Activated CD4-positive, alpha-beta T cell treated with anti-CD3 and anti-CD28 coated beads for 4 hours (primary cell): ENCODE measurements at regions not wholly inside any gene's neighbourhood (a gene's known extent, or its start where the extent isn't known, plus 50 kb on each side); places are given as distances from the start of the nearest gene placed in this dataset.

Experiments
- DNase-seq, 2 donors: peaks; one replicate each; pipeline ENCODE4 v3.0.0-alpha.2; 2020

DNA sequence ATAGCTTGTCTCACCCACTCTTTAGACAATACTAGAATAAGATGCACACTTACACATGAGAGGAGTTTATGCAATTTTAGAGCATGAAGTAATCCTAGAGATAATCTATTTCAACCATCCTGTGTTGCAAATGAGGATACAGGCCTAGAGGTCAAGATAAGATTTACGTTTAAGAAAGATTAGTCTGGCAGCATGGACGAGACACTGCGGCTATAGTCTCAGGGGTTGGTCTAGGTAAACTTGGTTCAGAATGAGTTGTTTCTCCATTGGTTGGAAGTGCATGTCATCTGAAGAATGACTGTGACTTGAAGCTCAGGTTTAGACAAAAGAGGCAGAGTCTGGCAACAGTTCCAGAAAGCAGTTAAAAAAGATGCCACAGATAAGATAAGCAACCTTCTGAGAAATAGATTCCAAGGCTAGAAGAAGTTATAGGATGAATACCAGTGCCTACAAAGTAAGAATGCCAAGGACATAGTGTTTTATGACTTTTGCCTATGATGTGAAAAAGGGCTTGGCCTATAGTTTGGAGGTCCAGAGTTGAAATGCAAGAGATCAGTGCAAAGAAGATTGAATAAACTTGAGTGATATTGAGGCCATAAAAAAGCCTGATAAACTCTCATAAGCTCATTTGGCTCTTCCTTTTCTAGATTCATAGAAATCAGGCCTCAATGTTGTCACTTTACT lies 631.0 kb downstream of the SQOR start:
- no peak for DNase-seq

DNA sequence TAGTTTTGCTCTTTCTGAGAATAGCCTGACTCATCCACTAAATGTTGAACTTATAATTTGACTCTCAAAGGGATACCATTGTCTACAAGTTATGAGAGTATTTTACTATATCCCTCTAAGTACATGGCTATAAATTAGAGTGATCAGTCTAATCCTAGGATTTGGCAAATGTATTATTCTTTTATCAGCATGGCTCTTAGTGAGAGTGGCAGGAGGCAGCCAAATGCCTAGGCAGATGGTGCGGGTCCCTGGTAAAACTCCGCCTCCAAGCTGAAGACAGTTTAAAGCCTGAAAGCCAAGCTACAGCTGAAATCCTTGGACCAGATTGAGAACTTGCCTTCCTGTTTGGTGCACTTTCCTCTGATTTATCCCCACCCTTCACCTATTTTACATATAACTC lies 631.8 kb downstream of the SQOR start:
- no peak for DNase-seq

DNA sequence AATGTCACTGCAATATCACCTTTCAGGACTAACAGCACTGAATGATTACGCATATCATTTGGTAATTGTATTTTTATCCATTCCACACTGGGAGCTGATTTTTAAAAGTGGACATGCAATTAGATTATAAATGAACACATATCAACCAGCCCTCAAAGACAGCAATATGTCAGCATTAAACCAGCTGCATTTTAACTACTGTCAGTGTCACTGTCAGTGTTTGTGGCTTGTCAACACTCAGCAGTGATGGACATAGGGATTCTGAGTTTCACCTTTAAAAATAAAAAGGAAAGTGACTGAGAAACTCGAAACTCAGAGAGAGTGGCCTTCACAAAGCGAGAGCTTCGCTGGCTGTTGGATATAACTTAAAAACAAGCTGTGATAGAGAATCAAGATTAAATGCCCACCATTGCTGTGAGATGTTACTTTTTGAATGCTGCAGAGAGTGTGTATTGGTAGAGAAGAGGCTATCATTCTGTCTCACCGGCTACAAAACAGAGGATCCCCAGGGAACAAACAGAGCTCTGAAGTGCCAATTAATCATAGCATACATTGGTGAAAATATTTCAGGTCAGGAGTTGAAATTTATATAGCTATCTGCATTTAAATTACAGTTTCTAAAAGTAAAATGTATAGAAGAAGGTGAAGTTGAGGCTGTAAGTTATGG lies 635.8 kb downstream of the SQOR start:
- DNase-seq = no peak

DNA sequence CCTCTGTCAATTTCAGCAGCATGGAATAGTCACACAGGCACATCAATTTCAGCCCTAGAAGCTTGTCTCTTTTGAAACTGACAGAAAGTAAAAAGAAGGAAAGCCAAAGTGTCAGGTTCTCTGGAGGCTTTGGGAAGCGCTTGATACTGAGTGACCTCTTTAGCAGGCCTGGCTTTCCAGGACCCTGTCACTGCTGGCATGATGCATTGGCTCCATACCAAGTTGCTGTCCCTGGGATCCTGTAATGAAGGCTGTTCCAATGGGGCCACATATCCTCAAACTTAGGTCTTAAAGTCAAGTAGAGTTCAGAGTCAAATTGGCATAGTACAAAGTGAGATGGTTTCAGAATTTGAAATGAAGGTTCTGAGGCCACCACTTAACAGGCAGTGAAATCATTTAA lies 640.9 kb downstream of the SQOR start:
- DNase-seq = no peak

DNA sequence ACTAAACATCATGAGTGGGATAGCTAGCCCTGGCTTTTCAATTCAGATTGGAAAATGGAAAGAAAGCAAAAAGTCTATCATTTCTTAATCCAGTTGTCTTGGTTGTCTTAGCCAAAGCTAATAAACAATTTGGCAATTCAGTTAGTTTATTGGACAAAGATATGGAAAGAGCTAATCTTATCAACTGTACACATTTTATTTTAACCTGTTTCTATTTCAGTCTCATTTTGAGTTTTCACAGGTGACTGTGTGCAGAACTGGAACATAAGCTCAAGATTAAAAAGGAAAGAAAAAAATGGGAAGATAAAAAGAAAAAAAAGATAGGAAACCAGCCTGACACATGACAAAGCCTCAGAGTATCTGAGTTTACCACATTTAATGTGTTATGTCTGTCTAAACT lies 642.6 kb downstream of the SQOR start:
- no peak for DNase-seq

DNA sequence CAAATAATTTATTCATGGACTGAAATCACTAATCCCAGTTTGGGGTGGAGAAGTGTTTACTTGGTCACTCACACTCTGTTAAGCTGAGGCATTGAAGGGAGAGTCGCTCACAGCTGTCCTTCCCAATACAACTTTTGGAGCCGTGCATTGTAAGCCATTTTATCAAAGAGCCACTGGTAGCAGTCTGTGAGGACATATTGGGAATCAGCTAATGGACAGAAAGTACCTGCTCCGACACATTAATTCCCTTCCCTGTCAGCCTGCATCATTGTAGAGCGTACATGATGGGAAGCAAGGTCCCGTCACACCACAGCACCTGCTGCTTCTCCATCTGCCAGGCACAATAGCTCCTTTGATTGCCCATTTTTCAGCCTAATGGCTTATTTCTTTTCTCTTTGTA lies 643.2 kb downstream of the SQOR start:
- DNase-seq = no peak

DNA sequence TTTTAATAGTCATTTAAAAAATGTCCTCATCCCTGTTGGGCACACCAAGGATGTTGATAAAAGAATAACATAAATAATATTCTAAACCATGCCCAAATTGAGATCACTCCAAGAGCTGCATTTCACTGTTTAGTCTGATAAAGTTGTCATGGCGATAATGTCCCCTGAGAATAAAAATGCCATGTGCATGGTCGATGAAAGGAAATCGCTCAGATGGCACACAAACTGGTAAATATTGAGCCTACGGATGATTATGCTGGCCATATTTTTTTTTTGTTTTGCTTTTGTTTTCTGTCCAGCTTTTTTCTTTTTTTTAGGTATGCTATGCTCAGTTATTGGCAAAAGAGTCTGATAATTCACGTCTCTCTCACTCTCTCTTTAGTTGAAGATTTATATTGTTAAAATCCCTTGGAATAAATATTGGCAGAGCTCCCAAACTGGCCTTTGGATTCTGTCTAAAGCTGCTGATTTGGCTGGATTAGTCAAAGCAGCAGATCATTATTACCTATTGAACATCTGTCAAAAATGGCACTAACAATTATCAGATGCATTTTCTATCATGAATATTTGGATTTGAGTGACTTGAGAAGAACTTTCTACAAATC lies 643.8 kb downstream of the SQOR start:
- DNase-seq = no peak

DNA sequence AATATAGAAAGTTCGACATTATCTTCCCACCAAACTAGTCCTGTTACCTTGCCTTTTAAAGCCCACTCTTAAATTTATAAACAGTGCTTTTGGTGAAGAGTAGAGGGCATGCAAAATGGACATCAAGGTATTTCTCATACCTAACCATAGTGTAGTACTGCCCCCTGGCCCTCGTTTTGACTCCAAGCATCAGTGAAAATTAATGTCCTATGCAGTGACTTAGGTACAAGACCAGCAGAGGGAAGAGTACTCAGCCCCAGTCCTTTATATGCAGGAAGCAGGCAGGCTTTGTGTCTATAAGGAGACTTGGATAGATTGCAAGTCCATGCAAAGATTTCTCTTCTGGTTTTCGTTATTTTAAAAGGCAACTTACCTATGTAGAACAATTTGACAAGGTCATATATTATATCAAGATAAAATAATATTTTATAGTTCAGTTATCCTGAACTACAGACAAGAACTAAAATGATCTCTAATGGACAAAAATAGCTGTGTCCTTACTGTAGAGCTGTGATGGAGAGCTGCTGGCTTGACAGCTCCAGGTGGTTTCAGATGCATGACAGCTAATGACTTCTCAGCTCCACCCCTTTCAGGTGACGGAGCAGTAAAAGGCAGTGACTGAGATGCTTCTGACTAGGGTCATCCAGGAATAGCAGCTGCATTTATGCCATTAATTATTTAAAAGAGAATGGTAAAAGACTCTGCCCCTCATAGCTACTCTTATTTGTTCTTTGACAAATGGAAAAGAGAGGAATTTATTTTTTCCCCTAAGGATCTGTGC lies 646.1 kb downstream of the SQOR start:
- DNase-seq = no peak

DNA sequence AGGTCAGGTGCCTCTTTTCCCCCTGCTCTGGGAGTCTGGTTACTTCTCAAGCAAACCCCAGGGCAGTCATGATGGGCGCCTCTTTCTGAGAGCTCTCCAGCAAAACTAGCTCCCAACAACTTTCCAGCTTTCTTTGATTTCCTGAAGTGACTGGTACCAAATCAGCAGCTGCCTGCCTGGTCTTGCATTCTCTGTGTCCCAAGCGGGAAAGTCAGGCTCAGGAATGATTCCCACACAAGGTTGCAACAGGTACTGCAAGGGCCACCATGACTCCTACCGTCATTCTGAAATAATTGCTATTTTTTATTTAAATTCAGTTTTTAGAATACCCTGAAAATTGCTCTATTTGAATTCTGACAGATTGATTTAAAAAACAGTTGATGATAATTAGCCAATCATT lies 658.7 kb downstream of the SQOR start:
- DNase-seq = no peak

DNA sequence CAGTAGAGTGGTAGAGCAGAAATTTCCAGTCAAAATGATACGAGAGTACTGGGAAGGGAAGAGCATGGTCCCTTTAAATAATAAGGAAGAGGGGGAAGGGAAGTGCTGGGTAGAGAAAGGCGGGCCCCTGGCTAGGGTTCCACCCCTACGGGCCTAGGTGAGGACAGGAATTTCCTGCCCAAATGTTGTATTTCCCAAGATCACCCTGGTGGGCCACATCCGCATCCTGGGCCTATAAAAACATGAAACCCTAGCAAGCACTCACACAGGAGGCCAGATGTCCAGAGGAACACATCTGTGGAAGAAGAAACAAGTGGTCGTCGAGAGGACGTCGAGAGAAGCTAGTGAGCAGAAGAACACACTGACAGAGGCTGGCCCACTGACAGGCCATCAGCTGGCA lies 661.2 kb downstream of the SQOR start:
- no peak for DNase-seq

DNA sequence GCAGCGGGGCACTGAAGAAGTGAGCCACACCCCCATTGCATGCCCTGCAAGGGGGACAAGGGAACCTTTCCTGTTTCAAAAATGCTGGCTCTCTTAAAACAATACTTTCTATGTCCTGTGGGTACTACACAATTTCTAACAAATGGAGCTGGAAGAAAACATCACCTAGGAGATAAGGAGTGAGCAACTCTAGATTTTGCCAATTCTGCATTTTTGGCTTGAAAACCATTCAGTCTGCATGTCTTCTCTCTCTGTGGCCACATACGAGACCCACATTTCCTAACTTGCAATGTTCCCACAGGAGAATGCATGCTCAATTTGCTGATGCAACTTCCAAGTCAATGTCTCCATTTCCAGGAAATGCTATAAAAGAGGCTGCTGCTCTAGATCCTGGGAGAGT lies 662.0 kb downstream of the SQOR start:
- DNase-seq = no peak

DNA sequence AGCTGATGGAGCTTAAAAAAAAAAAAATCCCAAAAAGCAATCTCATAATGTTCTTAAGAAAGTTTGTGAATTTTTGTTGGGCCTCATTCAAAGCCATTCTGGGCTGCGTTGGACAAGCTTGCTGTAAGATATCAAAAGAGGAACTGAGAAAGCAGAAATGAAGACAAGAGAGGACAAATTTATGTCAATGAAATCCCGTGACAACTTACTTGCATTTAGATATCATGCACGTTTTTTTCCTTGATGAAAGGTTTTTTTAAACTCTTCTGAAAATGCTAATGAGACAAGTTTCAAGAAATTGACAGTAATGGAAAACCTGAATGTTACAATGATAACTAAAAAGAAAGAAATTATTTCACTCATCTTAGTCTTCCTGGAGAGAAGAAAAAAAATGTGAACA lies 662.9 kb downstream of the SQOR start:
- DNase-seq = no peak

DNA sequence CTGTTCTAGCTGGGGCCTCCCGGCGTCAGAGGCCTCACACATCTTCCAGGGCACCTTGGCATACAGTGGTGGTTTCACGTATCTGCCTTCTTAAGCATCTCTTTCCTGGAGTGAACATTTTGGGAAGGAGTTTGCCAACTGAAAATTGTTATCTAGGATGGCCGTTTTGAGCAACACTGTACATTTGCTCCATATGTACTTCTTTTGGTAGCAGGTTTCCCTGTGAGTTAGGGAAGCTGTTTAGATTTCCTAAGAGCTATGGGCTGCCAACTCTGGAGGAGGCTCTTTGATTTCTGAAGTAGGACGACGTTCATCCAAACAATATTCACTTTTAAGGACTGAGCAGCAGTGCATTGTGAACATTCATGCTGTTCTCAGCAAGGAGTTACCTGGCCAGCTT lies 665.9 kb downstream of the SQOR start:
- no peak for DNase-seq

DNA sequence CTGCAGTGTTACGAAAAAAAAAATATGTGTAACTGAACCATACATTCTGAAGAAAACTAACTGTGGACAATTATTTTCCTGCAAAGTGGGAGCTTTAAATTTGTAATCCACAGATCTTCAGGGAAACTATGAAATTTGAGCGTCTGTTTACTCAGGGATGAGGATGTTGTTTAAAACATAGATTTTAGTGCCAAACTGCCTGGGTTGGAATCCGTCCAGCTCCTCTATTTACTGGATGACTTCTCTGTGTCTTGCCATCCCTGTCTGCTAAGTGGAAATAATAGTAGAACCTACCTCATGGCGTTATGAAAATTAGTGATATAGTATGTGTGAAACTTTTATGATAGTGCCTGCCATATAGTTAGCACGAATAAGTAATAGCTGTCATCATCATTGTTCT lies 666.5 kb downstream of the SQOR start:
- no peak for DNase-seq

DNA sequence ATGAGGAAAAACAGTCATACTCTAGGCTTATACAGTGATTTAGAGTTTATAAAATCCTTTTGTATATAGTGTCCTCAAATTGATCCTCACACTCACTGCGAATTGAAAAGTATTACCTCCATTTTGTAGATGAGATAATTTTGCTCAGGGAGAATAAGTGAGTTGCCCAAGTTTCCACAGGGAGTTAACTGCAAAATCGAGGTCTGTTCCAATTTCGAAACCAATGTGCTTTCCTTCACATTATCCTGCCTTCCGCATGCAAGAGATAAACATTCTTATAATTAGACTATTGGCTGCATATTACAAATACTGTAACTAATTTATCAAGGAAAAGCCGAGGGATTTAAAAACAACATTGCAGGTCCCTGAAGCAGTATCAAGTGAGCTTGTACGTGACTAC lies 667.0 kb downstream of the SQOR start:
- no peak for DNase-seq

DNA sequence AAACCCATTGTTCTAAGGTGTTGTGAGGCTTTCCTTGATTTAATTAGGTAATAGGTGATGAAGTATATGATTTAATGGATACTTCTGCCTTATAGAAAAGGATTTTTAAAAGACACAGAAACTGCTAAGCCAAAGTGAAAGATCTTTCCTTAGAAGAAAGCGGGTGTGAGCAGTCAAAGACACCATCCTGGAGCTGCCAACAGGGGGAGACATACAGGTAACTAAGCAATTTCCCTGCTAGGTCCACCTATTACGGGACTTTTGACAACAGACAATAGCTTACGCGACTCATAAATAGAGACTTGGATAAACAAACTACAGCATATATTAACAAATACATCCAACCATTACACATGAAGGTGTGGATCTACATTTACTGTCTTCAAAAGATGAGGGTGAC lies 669.5 kb downstream of the SQOR start:
- no peak for DNase-seq

DNA sequence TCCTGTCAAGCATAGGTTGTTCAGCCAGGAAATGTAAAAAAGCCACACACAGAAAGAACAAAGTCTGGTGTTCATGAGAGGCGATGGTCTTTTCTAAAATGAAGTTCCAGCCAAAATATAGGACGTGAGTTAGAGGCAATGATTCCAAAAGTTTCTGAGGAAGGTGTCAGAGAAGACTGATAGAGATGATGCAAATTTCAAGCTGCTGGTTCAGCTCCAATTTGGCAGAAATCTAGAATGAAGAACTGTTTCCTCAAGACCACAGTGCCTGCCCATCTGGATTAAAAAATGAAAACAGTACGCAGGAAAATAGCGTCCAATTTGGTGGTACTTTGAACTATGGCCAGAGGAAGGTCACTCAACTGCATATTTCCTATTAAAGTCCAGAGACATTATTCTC lies 672.9 kb downstream of the SQOR start:
- DNase-seq = no peak

DNA sequence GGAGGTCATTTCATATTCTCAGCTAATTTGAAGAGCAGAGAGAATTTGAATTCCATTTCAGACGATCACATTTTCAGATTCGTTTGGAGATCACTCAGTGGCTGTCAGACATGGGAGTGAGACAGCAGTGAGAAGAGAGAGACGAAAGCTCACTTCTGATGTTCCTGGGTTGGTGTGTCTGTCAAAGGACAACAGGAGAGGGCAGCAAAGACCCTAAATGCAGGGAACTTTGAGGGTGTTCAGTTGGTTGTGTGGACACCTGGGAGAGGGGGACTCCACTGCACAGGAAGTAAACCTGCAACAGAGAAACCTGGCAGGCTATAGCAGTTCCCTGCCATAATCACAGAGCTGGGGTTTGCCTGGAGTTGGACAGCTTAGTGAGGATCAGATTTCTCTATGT lies 675.1 kb downstream of the SQOR start:
- DNase-seq = no peak

DNA sequence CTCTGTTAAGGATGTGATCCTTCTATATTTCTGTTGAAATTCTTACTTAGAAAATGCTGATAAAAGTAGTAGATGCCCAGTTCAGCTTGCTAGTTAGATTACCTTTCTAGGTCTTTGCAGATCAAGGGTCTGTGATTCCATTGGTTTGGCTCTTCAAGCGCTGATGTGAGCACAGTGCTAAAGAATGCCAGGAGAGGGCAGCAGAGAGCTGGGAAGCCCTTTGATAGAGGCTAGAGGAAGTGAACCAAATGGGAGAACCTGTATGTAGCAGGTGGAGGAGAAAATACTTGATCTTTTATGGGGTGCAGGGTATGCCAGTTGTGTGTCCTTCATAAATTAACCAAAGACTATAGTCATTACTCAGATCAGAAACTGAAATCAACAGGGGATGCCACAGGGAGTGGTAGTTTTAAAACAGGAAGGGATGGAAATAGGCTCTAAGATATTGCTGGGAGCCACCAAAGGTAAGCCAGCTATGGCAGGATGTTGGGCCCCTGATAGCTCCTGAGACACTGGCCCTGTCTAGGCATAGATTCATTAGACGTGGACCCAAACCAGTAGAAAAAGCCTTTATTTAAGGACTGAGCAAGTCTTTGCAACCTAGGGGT lies 677.4 kb downstream of the SQOR start:
- DNase-seq = peak; percentile 24 to 51

DNA sequence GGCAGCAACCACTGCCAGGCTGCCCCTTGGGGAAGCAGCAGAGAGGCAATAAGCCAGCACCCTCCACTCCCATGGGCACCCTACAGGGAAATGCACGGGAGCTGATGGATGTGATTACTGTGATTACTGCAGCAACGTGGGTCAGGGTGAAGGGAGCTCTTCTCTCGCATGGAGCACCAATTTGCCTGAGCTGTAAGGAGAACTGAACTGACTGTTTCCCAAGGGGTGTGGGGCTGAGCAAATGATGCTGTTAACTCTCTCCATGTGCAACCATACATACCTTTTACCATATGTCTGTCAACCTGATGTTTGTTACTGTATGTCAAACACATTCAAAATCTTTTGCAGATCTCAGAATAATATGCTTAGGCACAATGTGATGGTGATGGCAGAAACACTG lies 680.6 kb downstream of the SQOR start:
- DNase-seq = no peak

DNA sequence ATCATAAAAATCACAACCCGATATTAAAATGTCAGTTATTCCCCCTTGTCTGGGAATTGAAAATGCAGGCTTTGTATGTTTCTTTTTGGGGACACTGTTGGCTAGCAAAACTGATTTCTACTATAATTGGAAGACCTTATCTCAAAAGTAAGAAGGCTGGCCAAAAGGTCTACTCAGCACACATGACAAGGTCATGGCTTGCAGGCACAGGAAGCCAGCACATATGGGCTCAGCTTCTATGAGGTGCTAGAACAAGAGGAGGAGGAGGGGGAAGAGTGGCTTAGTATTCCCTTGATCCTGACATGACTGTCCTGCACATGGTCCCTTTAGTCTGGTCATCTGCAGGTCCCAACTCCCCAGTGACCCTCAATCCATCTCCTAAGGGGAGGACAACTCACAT lies 681.2 kb downstream of the SQOR start:
- no peak for DNase-seq

DNA sequence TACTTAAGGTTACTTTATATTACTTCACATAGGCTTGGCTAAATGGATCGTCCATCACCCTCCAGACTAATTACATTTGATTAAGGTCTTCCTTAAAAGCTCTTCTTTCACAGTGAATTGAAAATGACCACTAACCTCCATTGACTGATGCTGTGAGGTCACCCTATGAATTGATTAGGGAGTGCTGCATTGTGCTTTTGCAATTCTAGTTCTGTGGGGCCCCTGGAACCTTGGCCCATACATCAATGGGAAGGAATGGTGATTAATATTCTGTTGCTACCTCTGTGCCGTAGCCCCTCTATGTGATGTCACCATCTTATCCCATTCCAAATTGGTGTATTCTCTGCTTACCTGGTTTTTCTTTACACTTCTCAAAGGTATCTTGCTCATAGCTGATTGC lies 682.2 kb downstream of the SQOR start:
- DNase-seq = no peak

DNA sequence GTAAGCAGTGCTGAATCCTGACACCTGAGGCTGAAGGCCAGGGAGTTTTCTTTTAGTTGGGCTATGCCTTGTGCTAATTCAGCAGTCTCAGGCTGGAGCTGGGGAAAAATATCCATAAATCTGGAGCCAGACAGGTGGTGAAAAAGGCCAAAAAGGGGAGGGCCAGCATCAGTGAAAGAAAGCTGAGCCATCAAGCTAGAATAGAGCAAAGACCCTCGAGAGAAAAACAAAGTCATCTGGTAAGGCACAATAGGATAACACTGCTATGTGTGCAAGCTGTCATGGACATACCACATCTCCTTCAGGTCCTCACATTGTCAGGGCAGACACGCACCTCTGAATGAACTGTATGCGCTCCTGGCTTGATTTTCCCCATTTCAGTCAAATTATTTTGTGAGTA lies 687.9 kb downstream of the SQOR start:
- no peak for DNase-seq

DNA sequence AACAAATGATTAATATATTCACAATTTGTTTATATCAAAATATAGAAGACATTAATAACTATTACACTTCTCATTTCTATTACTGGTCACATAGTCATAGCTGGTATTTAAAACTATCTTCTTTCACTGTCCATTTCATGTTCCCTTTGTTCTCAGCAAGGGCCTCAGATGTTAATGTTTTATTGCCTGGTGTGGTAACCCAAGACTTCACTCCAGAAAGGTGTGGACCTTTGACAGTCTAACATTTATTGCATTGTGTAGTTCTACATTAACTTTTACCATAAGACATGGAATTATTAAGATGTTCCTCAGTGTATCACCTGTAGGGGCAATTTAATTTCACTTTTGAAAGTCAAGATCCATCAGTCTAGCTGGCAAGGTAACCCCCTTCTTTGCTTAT lies 691.3 kb downstream of the SQOR start:
- no peak for DNase-seq
